ENCODE measurements at regions not wholly inside any gene's neighbourhood (a gene's known extent, or its start where the extent isn't known, plus 50 kb on each side); places are given as distances from the start of the nearest gene placed in this dataset.
"Not testable (repeated sequence)": the region's sequence is repeated elsewhere in the genome, so short reads cannot be mapped to it uniquely, and the experiment has no call there.

DNA sequence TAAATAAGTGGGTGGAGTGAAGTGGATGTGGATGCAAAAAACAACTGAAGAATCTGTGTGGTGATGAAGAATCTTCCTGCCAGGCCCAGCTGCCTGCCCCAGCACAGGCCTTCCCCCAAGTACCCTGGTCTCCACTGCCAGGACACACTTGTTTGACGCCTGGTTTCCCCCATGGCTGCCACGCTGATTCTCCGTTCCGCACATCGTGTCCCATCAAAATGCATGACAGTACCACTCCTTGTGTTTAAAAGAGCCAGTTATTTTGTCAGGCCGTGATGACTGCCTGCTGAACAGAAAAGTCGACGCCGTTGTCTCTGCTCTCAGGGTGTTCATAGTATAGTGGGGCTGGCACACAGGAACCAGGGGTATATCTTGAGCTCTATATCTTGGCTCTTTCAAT, 50.3 kb upstream of the KYNU start:
- DNase-seq, result no peak

GRCh38 chr2:142825861-142826260, 51.6 kb upstream of the KYNU start:
- no peak for DNase-seq

GRCh38 chr2:142824756-142825155, 52.7 kb upstream of the KYNU start:
- DNase-seq, result no peak

- DNase-seq, result no peak
These were observed 55.3 kb upstream of the KYNU start for GRCh38 chr2:142822190-142822589.

DNA sequence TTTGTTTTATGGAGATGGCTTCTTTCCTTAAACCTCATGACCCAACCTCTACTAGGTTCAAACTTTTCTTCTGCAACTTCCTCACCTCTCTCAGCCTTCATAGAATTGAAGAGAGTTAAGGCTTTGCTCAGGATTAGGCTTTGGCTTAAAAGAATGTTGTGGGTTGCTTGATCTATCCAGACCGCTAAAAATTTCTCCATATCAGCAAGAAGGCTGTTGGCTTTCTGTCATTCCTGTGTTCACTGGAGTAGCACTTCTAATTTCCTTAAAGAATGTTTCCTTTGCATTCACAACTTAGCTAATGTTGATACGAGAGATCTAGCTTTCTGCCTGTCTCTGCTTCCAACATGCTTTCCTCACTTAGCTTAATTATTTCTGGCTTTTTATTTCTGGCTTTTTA, 58.1 kb upstream of the KYNU start:
- DNase-seq, result no peak

- DNase-seq, result no peak
These were observed 62.1 kb upstream of the KYNU start for GRCh38 chr2:142815375-142815774.

GRCh38 chr2:142813830-142814829, 63.3 kb upstream of the KYNU start:
- no peak for DNase-seq

- not testable (repeated sequence) for DNase-seq
These were observed 65.8 kb upstream of the KYNU start for GRCh38 chr2:142811644-142812043.

GRCh38 chr2:142805244-142805643, 72.2 kb upstream of the KYNU start:
- no peak for DNase-seq

- DNase-seq, result no peak
These were observed 74.3 kb upstream of the KYNU start for GRCh38 chr2:142803158-142803557.

- no peak for DNase-seq
These were observed 80.9 kb upstream of the KYNU start for GRCh38 chr2:142796588-142796987.

- no peak for DNase-seq
These were observed 81.3 kb upstream of the KYNU start for GRCh38 chr2:142796161-142796560.

DNA sequence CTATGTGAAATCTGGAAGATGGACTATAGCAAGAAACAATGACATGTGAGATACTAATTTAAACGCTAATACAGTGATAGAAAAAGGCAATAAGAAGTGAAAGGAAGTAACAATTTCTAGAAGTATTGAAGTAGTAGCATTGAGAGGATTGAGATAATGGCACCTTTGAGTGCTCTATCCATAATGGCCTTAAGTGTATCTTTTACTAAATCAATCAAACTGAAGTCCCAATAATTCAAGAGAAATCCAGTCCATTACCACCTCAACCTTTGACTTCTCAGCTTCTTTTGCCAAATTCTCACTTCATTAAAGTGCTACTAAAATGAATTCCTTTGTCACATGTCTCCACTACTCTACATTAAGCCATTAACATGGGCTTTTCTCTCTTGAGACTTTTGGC, 82.6 kb upstream of the KYNU start:
- DNase-seq, result no peak

GRCh38 chr2:142792328-142792727, 85.1 kb upstream of the KYNU start:
- DNase-seq, result not testable (repeated sequence)

GRCh38 chr2:142791335-142791734, 86.1 kb upstream of the KYNU start:
- DNase-seq, result no peak

GRCh38 chr2:142786918-142787702, 90.4 kb upstream of the KYNU start:
- DNase-seq, result no peak

- DNase-seq, result no peak
These were observed 94.5 kb upstream of the KYNU start for GRCh38 chr2:142782942-142783443.

GRCh38 chr2:142781146-142781545, 96.3 kb upstream of the KYNU start:
- DNase-seq, result no peak

GRCh38 chr2:142778289-142778688, 99.2 kb upstream of the KYNU start:
- DNase-seq, result no peak

GRCh38 chr2:142777742-142778141, 99.7 kb upstream of the KYNU start:
- no peak for DNase-seq

DNA sequence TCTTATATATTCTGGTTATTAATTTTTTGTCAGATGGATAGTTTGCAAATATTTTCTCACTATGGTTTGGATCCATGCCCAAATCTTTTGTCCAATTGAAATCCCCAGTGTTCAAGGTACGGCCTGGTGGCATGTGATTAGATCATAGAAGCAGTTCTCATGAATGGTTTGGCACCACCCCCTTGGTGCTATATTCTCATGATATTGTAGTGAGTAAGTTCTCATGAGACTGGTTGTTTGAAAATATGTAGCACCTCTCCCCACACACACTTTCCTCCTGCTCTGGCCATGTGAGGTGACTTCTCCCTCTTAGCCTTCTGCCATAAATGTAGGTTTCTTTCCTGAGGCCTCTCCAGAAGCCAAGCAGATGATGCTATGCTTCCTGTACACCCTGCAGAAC, 107.7 kb upstream of the KYNU start:
- no peak for DNase-seq

- no peak for DNase-seq
These were observed 109.6 kb upstream of the KYNU start for GRCh38 chr2:142767847-142768246.

DNA sequence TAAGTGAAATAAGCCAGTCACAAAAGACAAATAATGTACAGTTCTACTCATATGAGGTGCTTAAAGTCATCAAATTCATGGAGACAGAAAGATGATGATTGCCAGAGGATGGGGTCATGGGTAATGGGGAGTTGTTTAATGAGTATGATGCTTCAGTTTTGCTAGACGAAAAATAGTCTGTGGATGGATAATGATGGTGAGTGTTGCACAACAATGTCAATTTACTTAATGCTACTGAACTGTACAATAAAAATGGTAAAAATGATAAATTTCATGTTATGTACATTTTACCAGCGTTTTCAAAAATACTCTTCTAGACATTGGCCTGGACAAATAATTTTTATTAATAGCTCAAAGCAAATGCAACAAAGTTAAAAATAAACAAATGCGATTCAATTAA, 118.5 kb upstream of the KYNU start:
- DNase-seq, result no peak

All from muscle of arm (tissue), 1 donor.